ENCODE measurements at regions not wholly inside any gene's neighbourhood (a gene's known extent, or its start where the extent isn't known, plus 50 kb on each side); places are given as distances from the start of the nearest gene placed in this dataset.

DNA sequence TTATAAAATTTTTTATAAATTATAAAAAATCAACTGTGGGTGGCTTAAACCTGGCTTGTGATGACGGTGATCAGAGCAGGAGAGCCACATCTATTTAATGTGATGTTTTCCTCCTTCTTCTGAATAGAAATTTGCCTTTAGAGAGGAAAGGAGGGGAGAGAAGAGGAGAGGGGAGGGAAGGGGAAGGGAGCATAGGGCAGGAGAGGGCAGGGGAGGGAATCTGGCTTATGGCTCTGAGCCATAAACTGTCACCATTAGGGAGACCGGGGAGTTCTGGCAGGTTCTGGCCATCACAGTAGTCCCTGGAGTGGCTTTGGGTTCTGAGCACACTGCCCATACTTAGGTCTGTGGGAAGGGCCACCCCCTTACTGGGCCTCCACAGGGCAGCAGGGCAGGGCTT lies 167.8 kb downstream of the ENGASE start:
- DNase-seq: no peak

DNA sequence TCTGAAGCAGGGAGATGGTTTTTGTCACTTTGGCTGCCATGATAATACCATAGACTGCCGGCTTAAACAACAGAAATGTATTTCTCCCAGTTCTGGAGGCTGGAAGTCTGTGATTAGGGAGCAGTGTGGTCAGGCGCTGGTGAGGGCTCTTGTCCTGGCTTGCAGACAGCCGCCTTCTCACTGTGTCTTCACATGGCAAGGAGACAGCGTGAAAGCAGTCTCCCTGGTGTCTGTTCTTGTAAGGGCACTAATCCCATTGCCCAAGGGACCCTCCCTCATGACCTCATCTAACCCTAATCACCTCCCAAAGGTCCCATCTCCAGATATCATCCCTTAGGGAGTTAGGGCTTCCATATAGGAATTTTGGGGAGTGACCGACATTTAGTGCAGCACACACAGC lies 167.0 kb downstream of the ENGASE start:
- DNase-seq: no peak

DNA sequence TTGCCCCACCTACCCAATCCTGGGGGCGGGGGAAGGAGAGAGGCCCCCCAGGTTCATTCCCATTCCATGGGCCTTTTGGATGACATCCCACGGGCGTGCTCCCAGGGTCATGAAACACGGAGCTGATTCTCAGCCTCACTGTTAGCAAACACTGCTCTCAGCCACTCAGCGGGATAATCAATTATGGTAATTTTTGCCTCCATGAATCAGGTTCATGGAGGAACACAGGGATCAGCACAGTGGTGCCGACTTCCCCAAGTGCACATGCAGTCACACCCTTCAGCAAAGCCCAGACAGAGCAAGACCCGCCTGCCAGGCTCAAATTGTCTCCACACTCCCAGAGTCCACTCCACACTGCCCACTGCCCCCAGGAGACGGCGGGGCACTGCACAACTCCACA lies 164.6 kb downstream of the ENGASE start:
- DNase-seq: no peak

DNA sequence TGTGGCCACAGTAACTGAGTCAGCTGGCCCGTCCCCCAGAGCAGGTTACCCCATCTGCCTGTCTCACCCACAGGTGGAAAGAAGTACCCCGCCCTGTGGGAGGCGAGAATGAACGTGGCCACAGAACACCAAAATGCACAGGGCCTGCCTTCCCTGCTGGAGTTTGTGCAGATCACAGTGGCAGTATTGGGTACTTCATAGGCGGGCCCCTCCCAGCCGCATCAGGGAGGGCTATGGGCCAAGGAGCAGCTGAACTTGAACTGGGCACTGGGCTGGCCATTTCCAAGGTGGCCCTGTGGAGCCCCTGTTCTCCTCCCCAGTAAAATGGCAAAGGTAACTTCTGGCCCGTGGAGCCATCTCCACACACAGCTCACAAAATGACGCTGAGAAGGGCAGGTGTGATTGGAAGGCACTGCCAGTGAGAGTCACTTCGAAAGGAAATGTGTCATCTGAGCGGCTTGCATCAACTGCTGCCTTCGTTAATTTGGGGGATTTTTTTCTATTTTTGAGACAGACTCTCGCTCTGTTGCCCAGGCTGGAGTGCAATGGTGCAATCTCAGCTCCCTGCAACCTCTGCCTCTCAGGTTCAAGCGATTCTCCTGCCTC lies 162.9 kb downstream of the ENGASE start:
- DNase-seq: no peak

DNA sequence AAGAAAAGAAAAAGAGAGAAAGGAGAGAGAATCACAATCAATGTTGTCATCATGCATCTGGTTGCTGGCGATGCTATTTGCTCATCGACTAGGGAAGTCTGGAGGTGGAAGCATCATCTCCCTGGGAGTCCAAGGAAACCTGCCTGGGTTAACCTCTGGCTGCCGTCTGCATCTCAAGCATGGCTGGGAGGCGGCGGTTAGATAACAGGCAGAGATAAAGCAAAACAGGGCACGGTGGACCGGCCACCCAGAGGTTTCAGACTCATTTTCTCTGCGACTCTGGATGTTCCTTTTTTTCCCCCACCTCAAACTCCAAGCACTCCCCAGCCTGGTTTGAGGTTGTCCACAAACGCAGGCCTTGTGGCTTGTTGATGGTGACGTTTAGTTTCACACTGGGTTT lies 161.2 kb downstream of the ENGASE start:
- DNase-seq: no peak

DNA sequence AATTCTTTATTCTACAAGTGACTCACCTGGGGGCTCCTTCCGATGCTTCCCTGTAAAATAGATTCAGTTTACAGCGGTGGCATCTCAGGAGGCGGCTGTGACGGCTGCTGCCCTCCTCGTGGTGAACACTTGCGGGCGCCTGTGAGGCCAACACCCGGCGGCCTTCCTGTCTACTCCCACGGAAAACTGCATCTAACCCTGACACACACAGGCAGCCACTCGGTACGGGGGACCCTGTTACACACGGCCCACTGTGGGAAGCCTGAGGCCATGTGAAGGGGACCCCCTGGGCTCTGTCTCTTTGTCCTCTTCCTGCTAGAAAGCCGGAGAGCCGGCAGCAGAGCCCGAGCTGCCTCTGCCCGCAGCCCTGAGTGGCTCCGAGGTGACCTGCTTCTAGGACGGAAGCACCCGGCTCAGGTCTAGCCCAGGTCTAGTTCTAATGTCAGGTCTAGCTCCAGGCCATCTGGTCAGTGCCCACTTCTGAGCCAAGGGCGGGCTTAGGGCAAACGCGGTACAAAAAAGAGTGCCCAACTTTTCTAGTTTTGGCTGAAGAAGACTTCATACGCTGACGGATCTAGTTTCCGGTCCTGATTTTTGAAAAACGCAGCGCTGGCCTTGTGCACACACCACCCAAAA lies 159.4 kb downstream of the ENGASE start:
- no peak for DNase-seq

DNA sequence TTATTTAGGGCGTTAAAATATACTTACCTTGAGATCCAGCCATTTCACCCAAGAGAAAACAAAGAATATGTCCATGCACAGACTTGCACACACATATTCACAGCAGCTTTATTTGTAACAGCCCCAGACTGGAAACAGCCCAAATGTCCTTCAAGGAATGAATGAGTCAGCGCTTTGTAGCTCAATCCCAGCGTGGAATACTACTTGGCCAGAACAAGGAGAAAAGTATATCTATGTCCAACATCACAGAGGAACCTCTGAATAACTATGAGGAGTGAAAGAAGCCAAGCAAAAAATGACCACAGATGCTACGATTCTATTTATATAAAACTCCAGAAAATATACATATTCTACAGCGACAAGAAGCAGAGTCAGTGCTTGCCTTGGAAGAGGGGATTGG lies 158.3 kb downstream of the ENGASE start:
- no peak for DNase-seq

DNA sequence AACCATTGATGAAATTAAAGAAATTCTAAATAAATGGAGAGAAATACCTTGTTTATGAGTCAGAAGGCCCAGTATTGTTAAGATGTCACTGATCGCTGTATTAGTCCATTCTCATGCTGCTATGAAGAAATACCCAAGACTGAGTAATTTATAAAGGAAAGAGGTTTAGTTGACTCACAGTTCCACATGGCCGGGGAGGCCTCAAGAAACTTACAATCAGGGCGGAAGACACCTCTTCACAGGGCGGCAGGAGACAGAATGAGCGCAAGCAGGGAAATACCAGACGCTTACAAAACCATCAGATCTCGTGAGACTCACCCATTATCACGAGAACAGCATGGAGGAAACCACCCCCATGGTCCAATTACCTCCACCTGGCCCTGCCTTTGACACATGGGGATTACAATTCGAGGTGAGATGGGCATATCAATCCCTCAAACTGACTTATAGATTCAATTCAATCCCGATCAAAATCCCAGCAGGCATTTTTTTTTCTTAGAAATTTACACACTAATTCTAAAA lies 157.2 kb downstream of the ENGASE start:
- no peak for DNase-seq

DNA sequence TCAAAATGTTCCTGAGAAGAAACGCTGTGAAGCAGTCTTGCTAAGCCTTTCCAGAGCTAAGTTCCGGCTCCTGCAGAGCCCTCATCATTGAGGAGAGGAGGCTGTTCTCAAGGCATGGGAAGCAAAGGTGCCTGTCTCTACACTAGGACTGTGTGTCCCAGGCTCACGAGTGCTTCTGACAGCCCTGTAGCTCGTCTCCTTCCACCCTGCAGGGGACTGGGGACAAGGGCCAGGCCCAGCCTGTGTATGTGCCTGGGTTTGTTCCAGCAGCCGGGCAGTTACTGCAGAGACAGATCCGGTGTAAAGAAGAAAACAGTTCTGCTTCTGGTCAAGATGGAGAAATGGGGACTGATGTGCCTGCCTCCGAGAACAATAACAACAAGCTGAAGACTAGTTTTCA lies 156.0 kb downstream of the ENGASE start:
- no peak for DNase-seq

DNA sequence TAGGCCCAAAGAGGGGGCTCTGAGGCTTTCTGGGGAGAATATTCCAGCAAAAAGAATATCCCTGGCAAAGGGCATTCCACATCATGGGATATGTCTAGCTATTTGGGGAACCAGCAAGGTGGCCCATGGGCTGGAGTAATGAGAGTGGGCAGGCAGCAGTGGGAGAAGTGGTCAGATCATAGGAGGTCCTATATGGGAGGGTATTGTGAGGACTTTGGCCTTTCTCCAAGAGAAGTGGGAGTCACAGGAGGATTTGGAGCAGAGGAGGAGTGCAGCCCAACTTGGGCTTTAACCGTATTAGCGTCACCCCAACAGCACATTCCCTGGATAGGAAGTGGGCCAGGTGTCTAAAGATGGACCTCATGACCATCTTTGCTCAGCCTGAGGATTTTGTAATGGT lies 151.4 kb downstream of the ENGASE start:
- DNase-seq: no peak

DNA sequence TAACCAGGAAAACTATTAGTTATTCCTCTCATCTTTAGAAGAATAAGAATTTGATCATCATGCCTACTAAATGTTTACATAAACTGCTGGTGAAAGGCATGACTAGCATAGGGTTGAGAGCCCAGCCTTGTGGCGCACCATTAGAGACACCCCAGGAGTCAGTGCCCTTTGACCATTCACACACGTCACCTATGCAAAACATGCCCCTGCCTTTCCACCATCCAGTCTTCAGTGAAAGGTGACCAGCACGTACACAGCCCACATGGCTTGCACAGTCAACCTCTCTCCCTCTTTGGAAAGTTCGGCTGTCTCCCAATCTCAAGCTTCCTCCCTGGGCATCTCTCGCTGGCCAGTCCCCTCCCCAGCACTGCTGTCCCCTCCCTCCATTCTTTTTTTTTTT lies 150.3 kb downstream of the ENGASE start:
- DNase-seq: no peak

DNA sequence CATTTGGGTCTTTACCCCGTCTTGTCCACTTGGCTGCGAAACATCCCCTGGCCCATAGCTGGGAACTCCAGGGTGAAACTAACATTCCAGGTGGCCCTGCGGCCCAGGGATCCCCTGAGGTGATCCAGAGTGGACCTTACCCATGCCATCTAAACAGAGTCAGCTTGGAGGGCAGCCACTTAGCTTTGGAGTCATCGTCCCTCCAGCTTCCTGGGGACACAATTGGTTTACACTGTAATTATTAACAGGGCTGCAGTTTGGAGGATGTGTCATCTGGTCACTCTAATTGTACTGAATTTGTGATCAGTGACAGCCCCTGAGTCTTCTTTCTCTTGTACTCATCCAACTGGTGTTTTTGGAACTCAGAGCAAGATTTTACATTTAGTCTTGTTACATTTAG lies 149.9 kb downstream of the ENGASE start:
- no peak for DNase-seq

DNA sequence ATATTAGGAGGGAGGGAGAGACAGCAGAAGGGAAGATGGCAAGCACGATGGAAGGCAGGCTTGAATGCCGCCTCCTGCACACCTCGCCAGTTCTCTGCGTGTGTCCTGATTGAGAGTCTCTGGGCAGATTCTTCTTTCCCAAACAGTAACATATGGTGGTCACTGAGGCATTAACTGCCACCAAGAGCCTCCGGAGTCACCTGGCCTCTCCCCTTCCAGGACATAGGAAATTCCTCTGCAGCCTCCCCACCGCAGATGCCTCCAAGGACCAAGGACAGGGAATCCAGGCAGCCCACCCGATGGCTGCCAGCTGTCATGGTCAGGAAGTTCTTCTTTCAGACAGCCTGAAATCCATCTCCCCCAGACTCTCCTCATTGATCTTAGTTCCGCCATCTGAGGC lies 149.3 kb downstream of the ENGASE start:
- no peak for DNase-seq

DNA sequence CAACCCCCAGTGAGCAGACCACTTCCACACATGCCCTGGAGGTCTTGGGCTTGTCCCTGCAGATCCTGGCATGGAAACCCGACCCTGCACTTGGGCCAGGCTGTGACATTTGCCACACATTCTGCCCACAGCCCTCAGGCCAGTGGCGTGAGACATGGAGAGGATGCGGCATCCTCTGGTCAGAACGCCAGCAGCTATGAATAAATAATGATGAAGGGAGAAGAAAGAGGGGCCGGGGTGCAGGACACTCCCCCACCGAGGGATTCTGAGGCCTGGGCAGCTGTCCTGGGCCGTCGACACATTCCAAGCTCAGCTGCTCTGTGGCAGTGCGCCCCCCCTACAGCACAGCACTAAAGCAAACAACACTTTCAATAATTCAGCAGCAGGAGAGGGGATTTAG lies 148.8 kb downstream of the ENGASE start:
- no peak for DNase-seq

DNA sequence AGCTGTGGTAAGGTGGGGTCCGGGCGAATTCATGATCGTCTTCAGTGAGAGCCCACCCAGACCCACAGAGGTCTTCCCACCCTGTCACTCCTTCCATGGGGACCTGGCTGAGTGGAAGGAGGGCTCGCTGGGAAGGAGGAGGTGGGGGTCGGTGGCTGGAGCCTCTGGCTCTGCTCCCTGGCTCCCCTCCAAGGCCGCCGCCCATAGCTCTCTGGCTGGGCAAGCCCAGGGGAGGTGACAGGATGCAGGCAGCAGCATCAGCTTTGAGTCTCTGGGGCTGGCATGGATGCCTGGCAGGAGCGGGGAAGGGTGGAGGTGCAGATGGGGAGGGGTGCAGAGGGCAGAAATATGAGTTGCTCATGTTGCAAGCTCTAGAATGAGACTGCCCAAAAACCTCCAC lies 147.0 kb downstream of the ENGASE start:
- no peak for DNase-seq

DNA sequence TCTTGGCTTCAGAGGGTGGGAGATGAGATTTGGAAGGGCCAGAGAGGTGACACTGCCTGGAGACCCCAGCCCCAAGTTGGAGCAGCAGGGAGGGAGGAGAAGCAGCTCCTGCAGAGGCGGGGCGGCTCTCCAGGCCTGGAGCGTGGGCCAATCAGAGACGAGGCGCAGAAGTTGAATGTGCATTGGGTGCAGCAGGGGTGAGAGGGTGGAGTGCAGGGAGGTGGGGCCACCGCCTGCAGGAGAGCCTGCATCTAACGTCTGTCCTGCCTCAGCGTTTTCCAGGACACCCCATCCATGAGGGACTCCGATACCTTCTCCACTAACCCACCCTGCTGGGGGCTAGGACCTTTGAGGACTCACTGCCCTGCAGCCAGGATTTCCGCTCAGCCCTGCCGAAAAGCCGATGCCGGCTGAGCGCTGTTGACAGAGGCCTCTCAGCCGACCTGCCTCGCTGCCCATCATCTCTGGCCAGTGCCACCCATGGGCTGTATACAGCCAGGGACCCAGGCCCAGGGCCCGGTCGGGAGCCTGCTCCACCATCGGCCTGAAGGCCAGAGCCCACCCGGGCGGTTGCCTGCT lies 146.2 kb downstream of the ENGASE start:
- no peak for DNase-seq

DNA sequence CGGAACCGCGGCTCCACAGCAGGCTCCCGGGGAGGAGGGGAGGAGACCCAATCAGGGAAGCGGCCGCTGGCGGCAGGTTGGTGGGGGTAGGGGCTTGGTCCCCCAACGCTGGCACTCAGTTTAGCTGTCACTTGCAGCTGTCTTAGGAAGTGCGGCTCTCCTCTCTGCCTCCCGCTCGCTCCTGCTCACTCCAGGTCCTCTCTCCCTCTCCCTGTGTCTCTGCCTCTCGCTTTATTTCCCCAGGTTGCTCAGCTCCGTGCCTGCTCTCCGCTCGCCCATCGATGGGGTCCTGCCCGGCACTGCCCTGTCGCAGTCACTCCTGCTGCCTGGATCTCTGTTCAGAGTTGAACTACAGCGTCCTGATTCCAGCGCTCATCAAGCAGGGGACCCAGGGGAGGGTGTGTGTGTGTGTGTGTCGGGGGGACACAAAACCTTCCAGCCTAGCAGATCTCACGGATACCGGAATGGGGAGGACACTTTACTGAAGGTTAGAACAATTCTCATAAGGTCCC lies 145.6 kb downstream of the ENGASE start:
- no peak for DNase-seq

DNA sequence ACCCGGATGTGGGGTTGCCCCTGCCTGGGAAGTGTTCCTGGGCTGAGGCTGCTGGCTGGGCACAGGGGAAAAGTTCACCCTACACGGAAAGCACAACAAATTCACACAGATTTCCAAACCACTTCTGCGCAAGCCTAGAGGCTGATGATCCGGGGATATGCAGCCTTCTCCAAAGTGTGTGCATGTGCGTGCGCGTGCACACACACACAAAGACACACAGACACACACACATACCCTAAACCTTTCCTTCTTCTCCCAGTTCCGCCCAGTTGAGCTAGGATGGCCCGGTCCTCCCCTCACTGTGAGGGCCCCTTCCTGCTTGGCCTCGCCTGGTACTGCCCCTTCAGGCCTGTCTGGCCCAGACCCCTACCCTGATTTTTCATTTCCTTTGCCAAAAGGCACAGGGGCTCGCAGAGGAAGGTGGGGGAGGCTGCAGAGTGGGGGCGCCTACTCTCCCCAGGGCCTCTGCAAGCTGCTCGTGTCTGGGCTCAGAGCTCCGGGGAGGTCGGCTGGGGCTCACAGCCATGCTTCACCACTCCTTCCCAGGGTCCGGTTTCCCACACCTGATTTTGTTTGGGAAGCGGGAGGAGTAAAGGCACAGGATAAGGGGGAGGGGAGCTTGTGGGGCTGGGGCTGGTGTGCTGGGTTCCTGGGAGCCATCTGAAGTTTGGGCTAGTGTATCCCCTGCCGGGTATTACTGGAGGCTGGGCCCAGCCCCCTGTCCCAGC lies 144.7 kb downstream of the ENGASE start:
- DNase-seq: no peak

DNA sequence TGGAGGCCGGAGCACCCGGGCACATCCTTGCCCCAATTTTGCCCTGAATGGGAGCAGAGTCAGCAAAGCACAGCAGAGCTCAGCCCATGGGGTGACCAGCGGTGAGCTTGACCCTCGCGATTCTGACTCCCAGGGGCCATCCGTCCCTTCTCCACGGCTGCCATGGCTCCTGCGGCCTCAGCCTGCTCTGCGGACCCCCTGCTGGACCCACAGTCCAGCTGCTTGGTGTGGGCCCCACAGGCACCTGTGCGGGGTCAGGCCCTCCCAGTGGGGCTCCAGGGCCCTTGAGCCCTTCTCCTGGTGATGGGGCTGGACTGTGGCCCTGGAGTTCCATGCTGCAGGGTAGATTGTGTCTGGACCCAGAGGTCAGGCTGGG lies 144.2 kb downstream of the ENGASE start:
- no peak for DNase-seq

DNA sequence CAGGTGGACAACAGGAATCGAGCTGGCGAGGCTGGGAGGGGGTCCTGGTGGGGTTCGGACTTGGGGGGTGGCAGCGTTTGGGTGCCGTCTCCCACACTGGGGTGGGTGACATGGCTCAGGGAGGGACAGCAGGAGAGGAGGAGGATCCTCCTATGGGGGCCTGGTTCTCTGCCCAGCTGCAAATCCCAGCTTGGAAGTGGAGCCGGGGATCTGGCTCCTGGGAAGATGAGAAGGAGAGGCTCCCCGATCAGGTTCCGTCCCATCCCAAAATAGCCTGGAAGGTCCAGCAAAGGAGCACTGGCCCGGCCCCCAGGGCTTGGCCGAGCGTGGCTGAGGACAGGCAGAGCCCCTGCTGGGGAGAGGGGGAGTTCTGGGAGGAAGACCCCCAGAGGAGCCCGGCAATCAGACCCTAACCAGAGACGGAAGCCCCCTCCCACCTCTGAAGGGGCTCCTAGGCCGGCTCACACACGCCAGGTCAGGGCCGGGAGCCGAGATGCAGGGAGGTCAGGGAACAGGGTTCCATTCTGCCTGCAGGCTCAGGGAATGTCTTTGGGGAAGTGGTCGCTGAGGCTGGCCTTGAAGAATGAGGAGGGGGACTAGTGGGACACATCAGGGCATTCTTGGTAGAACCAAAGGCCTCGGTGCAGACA lies 143.7 kb downstream of the ENGASE start:
- DNase-seq: no peak

DNA sequence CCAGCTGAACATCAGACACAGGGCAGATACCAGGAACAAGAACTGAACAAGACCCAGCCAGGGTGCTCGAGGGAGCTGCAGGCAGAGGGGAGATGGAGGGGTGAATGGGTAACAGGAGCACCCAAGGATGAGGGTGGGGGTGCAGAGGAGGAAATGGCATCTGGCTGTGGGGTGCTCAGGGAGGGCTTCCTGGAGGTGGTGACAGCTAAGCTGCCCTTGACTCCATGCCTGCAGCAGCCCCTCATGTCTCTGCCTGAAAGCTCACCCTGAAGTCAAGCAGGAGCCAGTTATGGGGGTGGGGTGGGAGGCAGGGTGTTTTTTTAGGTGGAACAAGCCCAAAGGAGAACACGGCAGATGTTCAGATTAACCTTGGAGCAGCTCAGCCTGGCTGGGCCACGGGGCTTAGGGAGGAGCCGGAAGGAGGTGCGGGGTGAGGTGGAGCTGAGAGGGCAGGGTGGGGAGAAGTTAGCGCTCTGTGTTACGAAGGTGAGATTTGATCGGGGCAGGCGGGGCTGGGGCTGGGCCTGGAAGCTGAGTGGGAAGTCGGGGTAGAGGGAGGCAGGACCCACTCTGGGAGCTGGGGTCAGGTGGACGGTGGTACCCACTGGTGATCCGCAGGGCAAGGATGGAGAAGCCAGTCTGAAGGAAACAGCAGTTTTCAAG lies 143.0 kb downstream of the ENGASE start:
- DNase-seq: no peak

DNA sequence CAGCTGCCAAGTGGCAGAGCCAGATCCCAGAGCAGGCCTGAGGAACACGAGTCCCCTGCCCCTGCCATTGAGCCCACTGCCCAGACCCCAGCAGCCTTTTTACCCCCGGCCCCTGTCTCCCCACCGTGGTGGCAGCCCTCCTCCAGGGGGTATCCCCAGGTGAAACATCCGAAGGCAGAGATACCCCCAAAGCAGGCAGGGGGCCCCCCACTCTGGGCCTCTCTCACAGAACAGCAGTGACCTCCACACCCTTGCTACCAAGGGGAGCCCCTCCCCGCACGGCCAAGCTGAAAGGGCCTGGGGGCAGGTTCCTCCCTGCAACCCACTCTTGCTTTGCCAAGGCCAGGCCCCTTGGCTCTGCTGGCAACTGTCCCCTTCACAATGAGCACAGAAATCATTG lies 142.2 kb downstream of the ENGASE start:
- DNase-seq: no peak

DNA sequence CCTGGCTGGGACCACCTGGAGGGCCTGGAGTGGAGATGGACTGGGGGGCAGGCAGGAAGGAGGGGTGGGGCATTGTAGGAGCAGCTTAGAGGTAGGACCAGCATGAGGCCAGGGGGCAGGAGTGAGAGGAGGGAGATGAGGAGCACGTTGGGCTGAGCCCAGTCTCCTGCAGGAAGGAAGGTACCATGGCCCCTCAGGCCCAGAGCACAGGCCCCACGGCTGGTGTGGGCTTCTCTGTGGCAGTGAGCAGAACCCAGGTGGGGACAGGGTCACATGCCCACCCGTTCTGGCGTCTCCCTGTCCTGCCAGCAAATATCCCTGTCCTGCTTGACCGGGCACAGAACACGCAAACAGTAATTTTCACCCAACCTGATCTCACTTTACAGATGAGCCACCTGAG lies 141.8 kb downstream of the ENGASE start:
- DNase-seq: no peak
